IMR-90 (cell line): ENCODE measurements at regions not wholly inside any gene's neighbourhood (a gene's known extent, or its start where the extent isn't known, plus 50 kb on each side); places are given as distances from the start of the nearest gene placed in this dataset.
A peak's percentile ranks its signal among the peaks of the same experiment; 100 is the strongest.

Experiments
- ATAC-seq: fragments of 200-7000 bp; cut with Tn5 transposase; 2 replicates; pipeline ENCODE4 v1.9.1; 2020; ENCODE audit warnings: low read depth, mild to moderate bottlenecking, moderate library complexity
- BruUV-seq: library from RNA; stranded (reverse); fragments of 400-500 nt; replicated peaks from 2 replicates; lab custom pipeline; 2021; lab: Mats Ljungman, UMichigan
- CTCF ChIA-PET: fragments of 300-600 bp; formaldehyde crosslinking; extraction: SDS; loops from one replicate; lab custom pipeline; 2021; ENCODE audit warnings: antibody characterized with exemption; lab: Yijun Ruan, JAX
- POLR2A ChIA-PET: fragments of 300-600 bp; sonication (Branson Sonifier 250); formaldehyde crosslinking; loops from one replicate; lab custom pipeline; 2022; ENCODE audit warnings: antibody characterized with exemption; ENCODE audit not compliant: unreplicated experiment; lab: Charles Lee
- DNase-seq: peaks from one replicate; pipeline ENCODE4 v3.0.0; 2013
- H2AFZ ChIP-seq: replicated peaks from 2 replicates; pipeline ENCODE3; 2013; ENCODE audit warnings: low read length, mild to moderate bottlenecking; ENCODE audit not compliant: poor library complexity
- H2AK5ac ChIP-seq: 2 replicates; pipeline ENCODE4 v1.6.1; 2013; ENCODE audit warnings: low read depth, low read length, inconsistent platforms
- H2AK9ac ChIP-seq: replicated peaks from 2 replicates; pipeline ENCODE3; 2013; ENCODE audit warnings: mild to moderate bottlenecking, low read depth, low read length, moderate library complexity; ENCODE audit not compliant: poor library complexity
- H2BK120ac ChIP-seq: 2 replicates; pipeline ENCODE4 v1.6.1; 2013; ENCODE audit warnings: low read depth, low read length, inconsistent platforms
- H2BK15ac ChIP-seq: 3 replicates; pipeline ENCODE4 v1.6.1; 2013; ENCODE audit warnings: low read depth, low read length, inconsistent platforms
- H2BK20ac ChIP-seq: 2 replicates; pipeline ENCODE4 v1.6.1; 2013; ENCODE audit warnings: low read depth, mild to moderate bottlenecking, inconsistent platforms, low read length, moderate library complexity
- H2BK5ac ChIP-seq: 2 replicates; pipeline ENCODE4 v1.6.1; 2013; ENCODE audit warnings: mild to moderate bottlenecking, low read depth, low read length, inconsistent platforms; ENCODE audit not compliant: poor library complexity, severe bottlenecking
- H3K14ac ChIP-seq: replicated peaks from 2 replicates; pipeline ENCODE4 v1.6.1; 2013; ENCODE audit warnings: low read depth, low read length, inconsistent platforms
- H3K18ac ChIP-seq: 2 replicates; pipeline ENCODE4 v1.6.1; 2013; ENCODE audit warnings: low read depth, low read length, control low read depth
- H3K23ac ChIP-seq: 2 replicates; pipeline ENCODE4 v1.6.1; 2013; ENCODE audit warnings: low read depth, low read length, inconsistent platforms
- H3K27ac ChIP-seq: 2 replicates; pipeline ENCODE4 v1.5.1; 2013; ENCODE audit warnings: mild to moderate bottlenecking, control low read depth, low read length; ENCODE audit not compliant: insufficient read depth
- H3K27me3 ChIP-seq: 2 replicates; pipeline ENCODE4 v1.6.1; 2013; ENCODE audit warnings: low read length; ENCODE audit not compliant: control insufficient read depth, insufficient read depth
- H3K36me3 ChIP-seq: 2 replicates; pipeline ENCODE4 v1.6.1; 2013; ENCODE audit warnings: low read length, mixed read lengths; ENCODE audit not compliant: control insufficient read depth, insufficient read depth
- H3K4ac ChIP-seq: 2 replicates; pipeline ENCODE4 v1.6.1; 2013; ENCODE audit warnings: low read depth, low read length, inconsistent platforms
- H3K4me1 ChIP-seq: 2 replicates; pipeline ENCODE4 v1.6.1; 2013; ENCODE audit warnings: low read length, mixed read lengths; ENCODE audit not compliant: control insufficient read depth, insufficient read depth
- H3K4me2 ChIP-seq: 2 replicates; pipeline ENCODE4 v1.6.1; 2013; ENCODE audit warnings: low read depth, mild to moderate bottlenecking, control low read depth, low read length, moderate library complexity
- H3K4me3 ChIP-seq: 2 replicates; pipeline ENCODE4 v1.5.1; 2013; ENCODE audit warnings: low read depth, mild to moderate bottlenecking, control low read depth, low read length, moderate library complexity; ENCODE audit not compliant: insufficient read depth
- H3K56ac ChIP-seq: 2 replicates; pipeline ENCODE4 v1.6.1; 2013; ENCODE audit warnings: low read length, inconsistent platforms; ENCODE audit not compliant: insufficient read depth; ENCODE audit errors: extremely low read depth
- H3K79me1 ChIP-seq, 2 experiments: 2 replicates each; pipeline ENCODE4 v1.6.1; 2013; ENCODE audit warnings: low read length in 2 of 2, inconsistent platforms in 1 of 2, low read depth in 1 of 2
- H3K9ac ChIP-seq: 2 replicates; pipeline ENCODE4 v1.6.1; 2013; ENCODE audit warnings: low read depth, low read length, control low read depth
- H3K9me1 ChIP-seq: 2 replicates; pipeline ENCODE4 v1.6.1; 2013; ENCODE audit warnings: low read length, inconsistent platforms; ENCODE audit not compliant: insufficient read depth
- H3K9me3 ChIP-seq: 2 replicates; pipeline ENCODE4 v1.6.1; 2013; ENCODE audit warnings: low read length; ENCODE audit not compliant: control insufficient read depth, insufficient read depth
- H4K20me1 ChIP-seq: 2 replicates; pipeline ENCODE4 v1.6.1; 2013; ENCODE audit warnings: low read length, inconsistent platforms; ENCODE audit not compliant: insufficient read depth
- H4K5ac ChIP-seq: 2 replicates; pipeline ENCODE4 v1.6.1; 2013; ENCODE audit warnings: mild to moderate bottlenecking, low read depth, low read length, control low read depth
- H4K8ac ChIP-seq, 2 experiments: 2 replicates each; pipeline ENCODE4 v1.6.1; 2013; ENCODE audit warnings: low read depth in 2 of 2, low read length in 2 of 2, control low read depth in 1 of 2, inconsistent platforms in 1 of 2
- H4K91ac ChIP-seq: 2 replicates; pipeline ENCODE4 v1.6.1; 2013; ENCODE audit warnings: low read depth, low read length, inconsistent platforms; ENCODE audit not compliant: insufficient read depth
- BHLHE40 ChIP-seq: fragments of 150-350 bp; IDR thresholded peaks from 2 replicates; pipeline ENCODE4 v1.6.1; 2016; ENCODE audit warnings: mild to moderate bottlenecking, low read depth, low read length
- CHD1 ChIP-seq: IDR thresholded peaks from 2 replicates; pipeline ENCODE4 v1.6.1; 2012; ENCODE audit warnings: low read depth, low read length, improper control_type of control experiment
- FOS ChIP-seq: fragments of 150-350 bp; IDR thresholded peaks from 2 replicates; pipeline ENCODE4 v1.6.1; 2016; ENCODE audit warnings: low read depth, low read length
- MAZ ChIP-seq: IDR thresholded peaks from 2 replicates; pipeline ENCODE4 v1.6.1; 2012; ENCODE audit warnings: low read depth, mild to moderate bottlenecking, low read length, improper control_type of control experiment, moderate library complexity, borderline replicate concordance
- RCOR1 ChIP-seq: IDR thresholded peaks from 2 replicates; pipeline ENCODE4 v1.6.1; 2012; ENCODE audit warnings: mild to moderate bottlenecking, low read length, improper control_type of control experiment; ENCODE audit not compliant: insufficient replicate concordance
- SMC3 ChIP-seq: fragments of 150-350 bp; IDR thresholded peaks from 2 replicates; pipeline ENCODE4 v1.6.1; 2016; ENCODE audit warnings: low read depth, mild to moderate bottlenecking, antibody characterized with exemption, low read length, moderate library complexity
- USF2 ChIP-seq: fragments of 150-350 bp; IDR thresholded peaks from 2 replicates; pipeline ENCODE4 v1.6.1; 2017; ENCODE audit warnings: mild to moderate bottlenecking, antibody characterized with exemption, low read length, low read depth
- WGBS, 2 experiments: methylation state at CpG; one replicate each; pipeline versions ENCODE4 v1.1.5 to v1.1.7; 2013; ENCODE audit warnings: missing lambda C conversion rate in 2 of 2; ENCODE audit not compliant: insufficient read length in 1 of 2; ENCODE audit errors: extremely low coverage in 2 of 2; 5-methylcytosine and 5-hydroxymethylcytosine counted together
- dilution Hi-C: fragments of 300-500 bp; cut with HindIII; formaldehyde crosslinking; loops from one replicate; pipeline ENCODE4 v1.14.3; 2018; ENCODE audit warnings: low sequenced_read_pairs; ENCODE audit not compliant: unreplicated experiment
- in situ Hi-C: fragments of 300-500 bp; cut with MboI; formaldehyde crosslinking; loops from 3 replicates; pipeline ENCODE4 v1.14.3; 2019; ENCODE audit warnings: low sequenced_read_pairs, inconsistent platforms, mixed read lengths
- intact Hi-C: fragments of 100-400 bp; cut with micrococcal nuclease; formaldehyde crosslinking; loops from 2 replicates; pipeline ENCODE4 v1.10.0; 2022

- ChIA-PET POLR2A (no interaction called here), CTCF (interaction anchor here (0.6 kb wide), 1 partner anchor 945 kb away, joined by 3 read pairs; no protein-coding TSS in a partner anchor)
- no peak overlapping the region for H3K56ac ChIP-seq
- ATAC-seq (no peak), DNase-seq (peak; percentile 32)
- H3K18ac ChIP-seq: peak overlapping the region; percentile 81; the same call in 1 of the 2 replicates
- H3K9me1 ChIP-seq: peaks cover 15% of the 10 kb centered on the region
- WGBS, 2 experiments: no CpG with 5 or more reads among the region's 6 CpGs
- H3K4me3 ChIP-seq: no peak overlapping the region
- intact Hi-C loops (no loop called here), dilution Hi-C loops (no loop called here), in situ Hi-C loops (no loop called here)
- no peaks in the 10 kb centered on the region for H4K20me1 ChIP-seq
- no peaks in the 10 kb centered on the region for H3K27me3 ChIP-seq
- H4K5ac ChIP-seq: peak overlapping the region; percentile 33; the same call in 1 of the 2 replicates
- TF ChIP-seq BHLHE40 (no peak), USF2 (no peak), RCOR1 (no peak), SMC3 (no peak), FOS (no peak), CHD1 (no peak), MAZ (no peak)
- H2AK5ac ChIP-seq: peak overlapping the region; percentile 71; the same call in 1 of the 2 replicates
- H2BK120ac ChIP-seq: peak overlapping the region; percentile 0; the same call in 1 of the 2 replicates
- H4K91ac ChIP-seq: no peak overlapping the region
- no peaks in the 10 kb centered on the region; a peak in 1 of 4 replicates for H3K79me1 ChIP-seq
- H4K8ac ChIP-seq: no peak overlapping the region; a peak in 2 of 4 replicates
- no TSS peak for BruUV-seq
- peak overlapping the region; percentile 71 for H3K14ac ChIP-seq
- no peak overlapping the region for H3K9ac ChIP-seq
- no peak overlapping the region for H3K23ac ChIP-seq
- H3K4me1 ChIP-seq: peaks cover 19% of the 10 kb centered on the region
- peak overlapping the region; percentile 50; the same call in 1 of the 2 replicates for H3K27ac ChIP-seq
- peak overlapping the region; percentile 29 for H2BK5ac ChIP-seq
- H3K4me2 ChIP-seq: no peak overlapping the region
- peak overlapping the region; percentile 99; the same call in 1 of the 3 replicates for H2BK15ac ChIP-seq
- H2AFZ ChIP-seq: no peak overlapping the region
- no peak overlapping the region for H2AK9ac ChIP-seq
- 0 out of 2 replicates have a peak overlapping the region, but pooled peaks have one; percentile 26 for H2BK20ac ChIP-seq
- H3K9me3 ChIP-seq: no peaks in the 10 kb centered on the region
- no peaks in the 10 kb centered on the region for H3K36me3 ChIP-seq
- 0 out of 2 replicates have a peak overlapping the region, but pooled peaks have one; percentile 45 for H3K4ac ChIP-seq
Observed at GRCh38 chr10:4285121-4285520, 500.1 kb upstream of the KLF6 start.
